Islet of Langerhans (tissue), 1 donor: ENCODE measurements at regions not wholly inside any gene's neighbourhood (a gene's known extent, or its start where the extent isn't known, plus 50 kb on each side); places are given as distances from the start of the nearest gene placed in this dataset.

Experiments
- FAIRE-seq: peaks from one replicate; lab custom pipeline; 2011; peaks lifted over from hg19 to GRCh38; lab: Jason Lieb, UNC

DNA sequence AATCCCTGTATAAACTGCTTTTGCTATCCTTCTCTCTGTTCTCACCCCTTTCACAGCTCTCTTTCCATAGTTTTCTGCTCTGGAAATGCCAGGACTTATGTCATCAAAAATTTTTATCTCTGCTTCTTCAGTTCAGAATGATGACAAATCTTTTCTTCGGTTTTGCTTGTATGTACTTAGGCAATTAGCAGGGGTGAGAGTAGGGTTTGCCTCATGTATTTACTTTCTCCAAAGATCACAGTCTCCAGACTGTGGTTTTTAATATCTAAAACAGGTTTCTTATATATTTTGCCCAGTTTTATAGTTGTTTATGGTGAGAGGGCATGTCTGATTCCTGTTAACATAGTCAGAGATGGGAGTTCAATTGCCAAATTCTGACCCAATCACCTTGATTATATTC lies 235.4 kb upstream of the LYPLAL1 start:
- FAIRE-seq, result no peak

- FAIRE-seq, result no peak
Observed at GRCh38 chr1:218939095-218939494, 234.6 kb upstream of the LYPLAL1 start.

GRCh38 chr1:218942431-218942830 lies 231.2 kb upstream of the LYPLAL1 start:
- FAIRE-seq, result no peak

- FAIRE-seq, result no peak
Observed at GRCh38 chr1:218943371-218943770, 230.3 kb upstream of the LYPLAL1 start.

GRCh38 chr1:218945050-218945449 lies 228.6 kb upstream of the LYPLAL1 start:
- no peak for FAIRE-seq

DNA sequence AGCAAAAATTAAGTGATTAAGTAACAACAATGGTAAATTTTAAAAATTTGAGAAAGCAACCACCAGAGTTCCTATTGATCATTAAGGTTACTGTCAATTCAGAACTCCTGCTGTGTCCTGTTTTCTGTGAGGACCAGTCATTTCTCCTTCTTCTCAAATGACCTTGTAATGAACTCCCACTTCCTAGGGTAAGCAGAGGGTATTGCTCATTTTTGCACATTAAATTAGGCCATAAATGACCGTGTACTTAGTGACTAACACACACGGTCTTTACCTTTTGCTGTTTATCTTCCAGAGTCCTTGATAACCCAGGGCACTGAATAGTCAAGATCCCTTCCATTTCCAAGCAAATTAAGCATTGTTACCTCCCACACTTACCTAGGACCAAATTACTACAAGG lies 227.5 kb upstream of the LYPLAL1 start:
- no peak for FAIRE-seq

DNA sequence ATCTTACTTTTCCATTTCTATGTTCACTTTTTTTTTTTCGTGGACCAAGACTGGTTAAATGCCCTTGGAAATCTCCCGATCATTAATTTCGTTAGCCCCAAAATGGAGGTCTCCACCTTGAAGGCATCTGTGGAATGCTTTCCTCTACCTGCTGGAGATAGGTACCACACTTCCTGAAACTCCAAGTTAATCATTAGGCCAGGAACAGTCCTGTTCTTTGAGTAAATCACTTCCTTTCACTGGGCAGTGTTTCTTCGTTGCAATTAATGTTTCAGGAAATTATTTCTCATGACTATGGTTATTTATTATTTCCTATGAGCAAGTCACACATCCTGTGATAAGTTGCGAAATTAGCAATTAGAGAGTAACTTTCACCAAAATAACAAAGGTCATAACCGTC lies 225.2 kb upstream of the LYPLAL1 start:
- FAIRE-seq, result no peak

- FAIRE-seq, result no peak
Observed at GRCh38 chr1:218953386-218953785, 220.3 kb upstream of the LYPLAL1 start.

DNA sequence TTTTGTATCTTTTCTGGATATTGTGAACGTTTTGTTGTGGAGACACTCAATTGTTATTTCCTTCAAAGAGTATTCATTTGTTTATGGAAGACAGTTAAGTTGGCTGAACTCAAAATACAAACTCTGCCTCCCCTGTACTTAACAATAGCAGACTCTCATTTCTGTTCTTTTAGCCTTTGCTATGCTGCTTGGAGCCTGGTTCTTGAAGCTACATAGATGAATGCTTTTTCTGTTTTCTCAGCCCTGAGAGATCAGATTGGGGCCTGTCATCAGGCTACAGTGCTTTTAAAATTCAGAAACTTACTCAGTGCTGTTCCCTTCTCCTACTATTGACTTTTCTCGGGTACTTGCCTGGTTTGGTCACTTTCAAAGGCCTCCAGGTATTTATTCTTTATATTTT lies 215.7 kb upstream of the LYPLAL1 start:
- no peak for FAIRE-seq

- FAIRE-seq, result no peak
Observed at GRCh38 chr1:218959784-218960183, 213.9 kb upstream of the LYPLAL1 start.

- FAIRE-seq, result no peak
Observed at GRCh38 chr1:218964471-218965185, 209.1 kb upstream of the LYPLAL1 start.

DNA sequence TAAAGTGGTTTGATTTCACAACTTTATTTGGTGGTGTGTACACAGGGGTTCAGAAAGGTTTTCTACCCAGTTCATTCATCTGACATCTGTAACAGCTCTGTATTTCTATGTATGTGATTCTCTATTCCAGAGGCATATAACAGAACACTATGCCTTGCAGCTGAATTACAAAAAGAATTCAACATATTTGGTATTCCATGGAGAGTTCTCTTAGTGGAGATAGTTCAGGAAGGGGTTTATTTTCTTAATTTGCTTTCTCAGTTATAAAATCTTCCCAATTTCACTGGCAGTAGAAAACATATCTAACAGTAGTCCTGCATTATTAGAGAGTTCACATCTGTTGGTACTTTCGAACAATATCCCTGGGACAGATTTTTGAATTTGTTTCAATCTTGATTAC lies 207.9 kb upstream of the LYPLAL1 start:
- no peak for FAIRE-seq

GRCh38 chr1:218967254-218967653 lies 206.4 kb upstream of the LYPLAL1 start:
- no peak for FAIRE-seq

DNA sequence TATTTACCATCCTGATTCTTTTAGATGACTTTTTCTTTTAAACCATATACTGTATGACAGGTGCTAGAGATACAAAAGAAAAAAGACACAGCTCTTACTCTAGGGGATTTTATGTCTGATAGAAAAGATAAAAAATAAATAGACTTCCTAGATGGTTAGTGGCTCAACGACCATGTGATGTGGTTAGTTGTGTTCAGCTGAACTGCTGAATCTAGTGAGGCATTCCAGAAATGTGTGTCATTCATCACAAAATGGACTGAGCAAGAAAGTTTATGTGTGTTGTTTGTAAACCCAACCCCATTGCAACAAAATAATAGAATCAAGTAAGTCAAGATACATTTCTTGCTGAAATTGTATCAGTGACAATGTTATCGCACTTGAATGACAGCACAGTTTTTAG lies 205.8 kb upstream of the LYPLAL1 start:
- no peak for FAIRE-seq

- no peak for FAIRE-seq
Observed at GRCh38 chr1:218969006-218969405, 204.7 kb upstream of the LYPLAL1 start.

- FAIRE-seq, result no peak
Observed at GRCh38 chr1:218970397-218970990, 203.2 kb upstream of the LYPLAL1 start.

- FAIRE-seq, result no peak
Observed at GRCh38 chr1:218971156-218971555, 202.5 kb upstream of the LYPLAL1 start.

- no peak for FAIRE-seq
Observed at GRCh38 chr1:218980881-218981280, 192.8 kb upstream of the LYPLAL1 start.

DNA sequence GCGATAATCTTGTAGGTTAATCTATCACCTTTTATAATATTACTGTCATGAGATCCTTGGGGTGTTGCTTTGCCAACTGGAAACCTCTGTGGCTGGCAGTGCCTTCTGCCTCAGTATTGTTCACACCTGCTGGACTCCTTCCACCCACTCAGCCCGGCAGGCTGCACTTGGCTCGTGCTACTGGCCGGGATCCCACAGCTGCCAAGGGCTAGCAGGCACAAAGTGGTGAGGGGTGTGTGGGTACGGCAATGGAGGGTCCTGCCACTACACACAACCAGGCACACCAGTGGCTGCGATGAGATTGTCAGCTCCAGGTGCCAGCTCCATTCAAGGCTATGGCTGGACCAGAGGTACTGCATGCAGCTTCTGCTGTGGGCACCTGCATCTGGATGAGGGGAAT lies 191.2 kb upstream of the LYPLAL1 start:
- no peak for FAIRE-seq

GRCh38 chr1:218983433-218983832 lies 190.2 kb upstream of the LYPLAL1 start:
- no peak for FAIRE-seq

DNA sequence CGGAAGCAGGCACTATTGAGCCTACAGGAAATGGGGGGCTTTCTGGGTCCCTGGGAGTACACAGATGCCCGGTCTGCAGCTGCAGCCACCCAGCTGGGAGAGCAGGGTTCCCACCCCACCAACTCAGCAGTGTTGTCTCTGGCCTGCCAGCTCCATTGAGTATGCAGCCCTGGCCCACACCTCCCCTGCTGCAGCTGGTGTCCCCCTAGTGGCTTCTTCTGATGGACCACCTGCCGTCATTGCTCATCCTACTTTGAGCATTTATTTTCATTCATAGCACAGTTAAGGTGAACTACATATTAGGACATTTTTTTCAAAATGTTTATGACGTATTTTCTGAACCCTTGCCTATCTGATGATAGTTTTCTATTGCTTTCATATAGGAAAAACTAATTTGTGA lies 189.8 kb upstream of the LYPLAL1 start:
- FAIRE-seq, result no peak

GRCh38 chr1:218985424-218985984 lies 188.2 kb upstream of the LYPLAL1 start:
- FAIRE-seq, result no peak

DNA sequence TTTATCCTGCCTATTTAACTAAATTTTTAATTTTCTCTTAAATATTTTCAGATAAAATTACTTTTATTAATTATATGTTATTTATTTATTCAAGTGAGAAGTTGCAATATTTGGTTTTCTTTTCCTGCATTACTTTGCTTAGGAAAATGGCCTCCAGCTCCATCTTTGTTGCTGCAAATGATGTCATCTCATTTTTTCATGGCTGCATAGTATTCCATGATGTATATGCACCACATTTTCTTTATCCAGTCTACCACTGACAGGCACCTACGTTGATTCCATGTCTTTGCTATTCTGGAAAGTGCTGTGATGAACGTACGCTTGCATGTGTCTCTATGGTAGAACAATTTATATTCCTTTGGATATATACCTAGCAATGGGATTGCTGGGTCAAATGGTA lies 186.9 kb upstream of the LYPLAL1 start:
- no peak for FAIRE-seq

- FAIRE-seq, result no peak
Observed at GRCh38 chr1:218990019-218990418, 183.7 kb upstream of the LYPLAL1 start.
